Mesothelial cell of epicardium (in vitro differentiated cells): ENCODE measurements at regions not wholly inside any gene's neighbourhood (a gene's known extent, or its start where the extent isn't known, plus 50 kb on each side); places are given as distances from the start of the nearest gene placed in this dataset.

Experiments
- DNase-seq, 2 experiments: peaks; one replicate each; pipeline ENCODE4 v3.0.0; 2021; ENCODE audit warnings: low spot score in 2 of 2; ENCODE audit not compliant: unreplicated experiment in 2 of 2
- H3K27ac Mint-ChIP-seq: 2 replicates; pipeline ENCODE4 v1.8.0; 2021; ENCODE audit warnings: mixed read lengths
- H3K27me3 Mint-ChIP-seq: 2 replicates; pipeline ENCODE4 v1.8.0; 2021; ENCODE audit warnings: low read depth, mixed read lengths
- H3K36me3 Mint-ChIP-seq: 2 replicates; pipeline ENCODE4 v1.8.0; 2021; ENCODE audit warnings: mixed read lengths
- H3K4me1 Mint-ChIP-seq: 2 replicates; pipeline ENCODE4 v1.8.0; 2021; ENCODE audit warnings: mixed read lengths
- H3K4me3 Mint-ChIP-seq: 2 replicates; pipeline ENCODE4 v1.8.0; 2021; ENCODE audit warnings: mild to moderate bottlenecking, moderate library complexity, mixed read lengths
- H3K9me3 Mint-ChIP-seq: 2 replicates; pipeline ENCODE4 v1.8.0; 2021; ENCODE audit warnings: mixed read lengths
- CTCF ChIP-seq: fragments of 200-600 bp; sonication (generic); IDR thresholded peaks from one replicate; pipeline ENCODE4 v1.5.0; 2021; ENCODE audit warnings: antibody characterized with exemption; ENCODE audit not compliant: unreplicated experiment

GRCh38 chr3:23096041-23096440 lies 107.1 kb upstream of the UBE2E2 start:
- Mint-ChIP-seq H3K4me1 (peaks cover 6% of the 10 kb centered on the region), H3K27ac (no peak overlapping the region), H3K4me3 (no peak overlapping the region), H3K9me3 (peaks cover 20% of the 10 kb centered on the region), H3K27me3 (no peaks in the 10 kb centered on the region), H3K36me3 (no peaks in the 10 kb centered on the region)
- no peak for DNase-seq
- no peak for TF ChIP-seq CTCF

DNA sequence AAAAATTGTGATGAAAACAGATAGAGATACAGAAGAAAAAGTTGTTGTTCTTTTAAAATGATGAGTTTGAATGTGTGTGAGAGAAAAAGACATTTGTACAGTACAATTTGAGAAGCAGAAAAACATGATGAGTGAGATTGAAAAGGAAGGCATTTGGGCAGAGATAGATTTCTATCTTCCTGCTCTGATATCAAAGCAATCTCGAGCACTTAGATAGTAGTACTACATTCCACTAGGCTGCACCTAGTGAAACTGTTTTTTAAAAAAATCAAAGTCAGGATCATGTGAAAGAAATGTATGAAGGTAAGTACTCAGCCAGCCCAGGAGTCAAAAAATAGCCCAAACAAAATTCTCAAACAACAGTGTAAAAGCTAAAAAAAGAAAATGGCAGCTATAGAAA lies 104.1 kb upstream of the UBE2E2 start:
- no peak overlapping the region for H3K27ac Mint-ChIP-seq
- no peak for DNase-seq
- H3K4me3 Mint-ChIP-seq = no peak overlapping the region
- no peaks in the 10 kb centered on the region for H3K27me3 Mint-ChIP-seq
- no peaks in the 10 kb centered on the region for H3K36me3 Mint-ChIP-seq
- peaks cover 6% of the 10 kb centered on the region for H3K4me1 Mint-ChIP-seq
- peaks cover 2% of the 10 kb centered on the region for H3K9me3 Mint-ChIP-seq
- no peak for TF ChIP-seq CTCF

- Mint-ChIP-seq H3K4me1 (peaks cover 6% of the 10 kb centered on the region), H3K4me3 (no peak overlapping the region), H3K36me3 (no peaks in the 10 kb centered on the region), H3K27me3 (no peaks in the 10 kb centered on the region), H3K9me3 (no peaks in the 10 kb centered on the region), H3K27ac (no peak overlapping the region)
- TF ChIP-seq CTCF = no peak
- no peak for DNase-seq
Observed at GRCh38 chr3:23099677-23100076, 103.5 kb upstream of the UBE2E2 start.

DNA sequence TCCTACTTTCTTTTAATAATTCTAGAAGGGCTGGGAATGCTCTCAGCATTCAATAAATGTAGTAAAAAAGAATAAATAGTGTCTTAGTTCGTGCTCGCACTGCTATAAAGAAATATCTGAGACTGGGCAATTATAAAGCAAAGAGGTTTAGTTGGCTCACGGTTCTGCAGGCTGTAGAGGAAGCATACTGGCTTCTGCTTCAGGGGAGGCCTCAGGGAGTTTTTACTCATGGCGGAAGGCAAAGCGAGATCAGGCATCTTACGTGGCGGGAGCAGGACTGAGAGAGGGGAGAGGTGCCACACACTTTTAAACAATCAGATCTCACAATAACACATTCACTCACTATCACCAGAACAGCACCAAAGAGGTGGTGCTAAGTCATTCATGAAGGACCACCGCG lies 103.0 kb upstream of the UBE2E2 start:
- Mint-ChIP-seq H3K4me3 (no peak overlapping the region), H3K27ac (no peak overlapping the region), H3K36me3 (no peaks in the 10 kb centered on the region), H3K4me1 (peaks cover 6% of the 10 kb centered on the region), H3K9me3 (no peaks in the 10 kb centered on the region), H3K27me3 (no peaks in the 10 kb centered on the region)
- no peak for DNase-seq
- TF ChIP-seq CTCF = no peak

- H3K4me1 Mint-ChIP-seq = peaks cover 8% of the 10 kb centered on the region
- H3K36me3 Mint-ChIP-seq = no peaks in the 10 kb centered on the region
- H3K4me3 Mint-ChIP-seq = no peak overlapping the region
- DNase-seq = no peak
- TF ChIP-seq CTCF = no peak
- H3K27ac Mint-ChIP-seq = no peak overlapping the region
- H3K9me3 Mint-ChIP-seq = no peaks in the 10 kb centered on the region
- no peaks in the 10 kb centered on the region for H3K27me3 Mint-ChIP-seq
Observed at GRCh38 chr3:23103764-23104163, 99.4 kb upstream of the UBE2E2 start.

DNA sequence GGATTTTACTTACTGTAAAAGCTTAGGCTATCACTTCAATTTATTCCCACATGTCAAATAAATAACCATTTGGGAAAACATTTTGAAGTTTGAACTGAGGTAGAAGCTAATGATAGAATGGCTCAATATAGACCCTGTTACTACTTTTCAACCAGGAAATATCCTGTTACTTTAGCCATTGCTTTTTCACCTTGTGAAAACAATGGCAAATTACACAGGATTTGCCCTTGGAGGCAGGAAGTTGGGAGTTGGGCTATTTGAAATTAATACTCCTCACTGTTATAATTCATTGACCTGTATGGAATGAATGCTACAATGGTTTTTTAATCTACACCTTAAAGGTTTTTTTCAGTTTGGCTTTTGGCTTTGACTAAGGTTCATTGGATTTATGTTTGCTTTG lies 98.1 kb upstream of the UBE2E2 start:
- TF ChIP-seq CTCF = no peak
- no peaks in the 10 kb centered on the region for H3K9me3 Mint-ChIP-seq
- DNase-seq = no peak
- no peaks in the 10 kb centered on the region for H3K36me3 Mint-ChIP-seq
- no peak overlapping the region for H3K27ac Mint-ChIP-seq
- H3K4me1 Mint-ChIP-seq = peaks cover 3% of the 10 kb centered on the region
- no peaks in the 10 kb centered on the region for H3K27me3 Mint-ChIP-seq
- H3K4me3 Mint-ChIP-seq = no peak overlapping the region
